Putamen (tissue), 1 donor: ENCODE measurements at regions not wholly inside any gene's neighbourhood (a gene's known extent, or its start where the extent isn't known, plus 50 kb on each side); places are given as distances from the start of the nearest gene placed in this dataset.
"Not testable (repeated sequence)": the region's sequence is repeated elsewhere in the genome, so short reads cannot be mapped to it uniquely, and the experiment has no call there.

ENCODE experiments used
- DNase-seq: peaks from one replicate; pipeline ENCODE4 v3.0.0-alpha.2; 2016; ENCODE audit warnings: low spot score

GRCh38 chr12:114192549-114192948, 213.4 kb downstream of the TBX5 start:
- DNase-seq: no peak

DNA sequence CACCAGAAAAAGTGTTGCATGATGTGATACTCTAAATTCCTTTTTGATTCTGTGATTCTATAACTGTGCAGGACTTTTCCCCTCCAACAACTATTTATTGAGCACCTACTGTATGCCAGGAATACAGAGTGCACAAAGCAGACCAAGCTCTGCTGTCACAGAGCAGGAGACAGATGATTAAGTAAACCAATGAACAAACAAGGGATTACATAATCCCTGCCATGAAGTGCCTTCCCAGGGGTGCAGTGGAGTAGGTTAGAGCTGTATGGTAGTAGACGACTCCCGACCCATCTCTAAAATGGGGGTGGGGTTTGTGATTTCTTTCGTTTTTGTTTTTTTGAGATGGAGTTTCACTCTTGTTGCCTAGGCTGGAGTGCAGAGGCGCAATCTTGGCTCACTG, 213.9 kb downstream of the TBX5 start:
- DNase-seq: no peak

GRCh38 chr12:114191581-114191980, 214.4 kb downstream of the TBX5 start:
- no peak for DNase-seq

DNA sequence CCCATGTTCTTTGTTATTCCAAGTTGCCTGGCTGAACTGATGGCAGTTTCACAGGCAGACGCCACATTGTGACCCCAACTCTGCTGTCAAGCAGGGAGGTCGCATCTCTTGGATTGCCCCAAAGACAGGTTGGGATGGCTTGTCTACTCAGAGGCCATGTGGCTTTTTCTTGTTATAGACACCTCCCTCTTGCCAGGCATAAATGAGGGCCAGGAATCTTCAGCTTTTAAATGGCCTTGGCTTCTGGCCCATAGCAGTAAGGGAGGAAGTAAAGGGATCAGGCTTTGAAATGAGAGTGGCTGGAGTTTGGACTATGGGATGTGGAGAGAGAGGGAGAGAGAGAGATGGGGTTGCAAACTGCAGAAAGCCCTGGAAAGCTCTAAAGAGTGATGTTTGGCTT, 215.0 kb downstream of the TBX5 start:
- no peak for DNase-seq

DNA sequence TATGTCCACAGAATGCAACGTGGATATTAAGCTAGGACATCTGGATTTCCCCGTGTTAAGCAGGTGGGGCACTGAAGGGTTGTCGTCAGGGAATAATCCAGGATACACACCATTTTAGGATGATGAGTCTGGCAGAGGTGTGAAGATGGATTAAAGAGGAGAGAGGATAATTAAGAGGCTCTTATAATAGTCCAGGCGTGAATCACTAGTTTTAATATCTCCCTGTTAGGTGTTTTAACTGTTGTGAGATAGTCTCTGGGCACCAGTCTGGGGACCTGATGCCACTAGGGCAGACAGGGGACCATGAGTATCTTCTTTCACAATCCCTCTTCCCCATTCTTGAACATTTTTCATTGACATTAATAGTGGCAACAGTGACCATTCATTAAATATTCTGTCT, 216.7 kb downstream of the TBX5 start:
- DNase-seq: no peak

DNA sequence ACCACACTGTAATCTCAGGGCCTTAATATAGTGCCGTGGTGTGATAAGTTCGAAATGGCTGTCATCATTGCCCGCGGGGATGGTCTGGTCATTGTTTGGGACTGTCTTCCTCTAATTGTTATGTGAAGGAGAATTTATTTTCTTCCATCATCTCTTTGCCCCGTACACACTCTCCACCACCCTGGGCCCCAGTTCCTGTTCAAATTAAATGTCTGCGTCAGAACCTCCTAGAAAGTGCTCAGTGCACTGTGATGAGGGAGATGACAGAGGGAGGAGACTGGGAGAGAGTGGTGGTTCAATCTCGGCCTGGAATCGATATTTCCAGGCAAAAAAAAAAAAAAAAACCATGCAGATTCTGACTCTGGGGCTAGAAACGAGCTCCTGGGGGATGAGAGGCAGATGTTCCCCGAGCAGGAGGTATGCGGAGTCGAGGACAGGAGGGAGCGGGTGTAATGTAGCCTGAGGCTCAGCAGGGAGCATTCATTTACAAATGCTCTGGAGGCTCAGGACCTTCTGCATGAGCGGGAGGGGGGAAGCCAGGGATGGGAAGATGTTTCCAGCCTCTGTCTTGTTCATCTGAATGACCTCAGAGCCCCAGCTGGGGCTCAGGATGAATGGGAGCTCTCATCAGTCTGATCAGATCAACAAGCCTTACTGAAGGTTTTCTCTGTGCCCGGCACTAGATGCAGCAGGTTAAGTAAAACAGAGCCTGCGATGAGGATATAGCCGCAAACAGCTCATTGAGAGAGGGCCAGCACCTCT, 219.5 kb downstream of the TBX5 start:
- peak; percentile 94 for DNase-seq

- no peak for DNase-seq
These were observed 218.9 kb upstream of the RBM19 start for GRCh38 chr12:114185036-114185435.

DNA sequence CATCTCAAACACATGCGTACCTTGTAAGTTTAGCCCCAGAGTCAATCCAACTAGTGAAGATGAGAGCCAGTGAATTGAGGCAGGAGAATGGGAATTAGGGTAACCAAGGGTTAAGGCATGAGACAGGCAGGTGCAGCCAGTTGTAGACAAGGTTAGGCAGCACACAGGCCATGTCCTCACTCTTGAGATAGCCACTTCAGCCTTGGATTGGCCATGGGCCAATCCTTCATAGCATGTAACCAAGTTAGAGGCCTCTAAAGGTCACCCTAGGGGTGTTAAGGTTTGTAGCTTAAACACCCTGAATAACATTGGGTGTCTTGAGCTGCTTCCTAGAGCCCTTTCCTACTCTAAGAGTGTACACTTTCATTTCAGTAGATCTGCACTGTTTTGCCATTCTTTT, 208.2 kb upstream of the RBM19 start:
- DNase-seq: no peak

GRCh38 chr12:114172135-114172534, 206.0 kb upstream of the RBM19 start:
- DNase-seq: no peak

GRCh38 chr12:114168061-114168460, 201.9 kb upstream of the RBM19 start:
- no peak for DNase-seq

DNA sequence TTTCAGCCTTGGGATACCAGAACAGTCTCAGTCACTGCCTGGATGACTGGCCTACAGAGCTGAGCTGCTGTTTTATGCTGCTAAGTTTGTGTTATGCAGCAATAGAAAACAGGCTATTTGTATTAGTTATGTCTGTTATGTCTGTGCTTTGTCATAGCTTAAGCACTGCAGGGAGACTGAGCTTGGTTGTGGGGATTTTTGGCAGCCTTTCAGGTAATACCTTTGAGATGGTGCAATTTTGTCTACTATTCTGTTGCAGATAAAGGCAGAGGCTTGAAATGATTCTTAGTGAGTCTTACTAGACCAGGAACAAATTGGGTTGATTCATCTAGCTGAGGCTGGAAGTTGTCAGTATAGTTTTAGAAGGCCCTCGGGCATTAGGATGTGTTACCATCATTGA, 201.3 kb upstream of the RBM19 start:
- no peak for DNase-seq

GRCh38 chr12:114166362-114166761, 200.2 kb upstream of the RBM19 start:
- peak; percentile 67 for DNase-seq

- DNase-seq: no peak
These were observed 199.8 kb upstream of the RBM19 start for GRCh38 chr12:114165921-114166320.

- no peak for DNase-seq
These were observed 198.2 kb upstream of the RBM19 start for GRCh38 chr12:114164351-114164750.

- no peak for DNase-seq
These were observed 197.6 kb upstream of the RBM19 start for GRCh38 chr12:114163771-114164170.

DNA sequence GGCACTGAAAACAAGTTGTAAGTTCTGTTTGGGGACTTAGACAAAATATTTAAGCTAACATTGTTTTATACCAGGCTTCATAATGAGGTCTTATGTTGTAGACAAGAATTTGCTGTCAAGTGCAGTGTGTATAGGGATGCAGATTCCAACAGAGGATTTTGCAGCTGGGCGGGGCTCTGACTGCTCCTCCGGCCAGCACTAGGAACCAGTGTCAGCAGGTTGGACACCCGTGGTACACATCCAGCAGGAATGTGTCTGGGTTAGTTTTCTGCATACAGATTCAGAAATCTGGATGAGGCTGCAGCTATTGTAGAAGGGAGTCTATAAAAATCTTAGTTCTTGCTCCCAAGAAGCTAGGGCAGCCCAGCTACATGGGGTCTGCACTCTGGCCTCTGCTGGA, 194.3 kb upstream of the RBM19 start:
- DNase-seq: no peak

GRCh38 chr12:114152890-114153289, 186.8 kb upstream of the RBM19 start:
- DNase-seq: no peak

- no peak for DNase-seq
These were observed 185.9 kb upstream of the RBM19 start for GRCh38 chr12:114152066-114152465.

DNA sequence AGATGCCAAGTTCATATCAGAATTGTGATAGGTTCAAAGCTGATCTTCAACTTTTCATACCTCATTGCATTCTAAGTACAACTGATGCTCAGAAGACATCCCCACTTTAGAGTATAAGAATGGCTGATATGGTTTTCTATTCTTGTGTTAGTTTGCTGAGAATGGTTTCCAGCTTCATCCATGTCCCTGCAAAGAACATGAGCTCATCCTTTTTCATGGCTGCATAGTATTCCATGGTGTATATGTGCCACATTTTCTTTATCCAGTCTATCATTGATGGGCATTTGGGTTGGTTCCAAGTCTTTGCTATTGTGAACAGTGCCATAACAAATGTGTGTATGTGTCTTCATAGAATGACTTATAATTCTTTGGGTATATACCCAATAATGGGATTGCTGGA, 184.5 kb upstream of the RBM19 start:
- not testable (repeated sequence) for DNase-seq

GRCh38 chr12:114141921-114142564, 175.9 kb upstream of the RBM19 start:
- DNase-seq: no peak

DNA sequence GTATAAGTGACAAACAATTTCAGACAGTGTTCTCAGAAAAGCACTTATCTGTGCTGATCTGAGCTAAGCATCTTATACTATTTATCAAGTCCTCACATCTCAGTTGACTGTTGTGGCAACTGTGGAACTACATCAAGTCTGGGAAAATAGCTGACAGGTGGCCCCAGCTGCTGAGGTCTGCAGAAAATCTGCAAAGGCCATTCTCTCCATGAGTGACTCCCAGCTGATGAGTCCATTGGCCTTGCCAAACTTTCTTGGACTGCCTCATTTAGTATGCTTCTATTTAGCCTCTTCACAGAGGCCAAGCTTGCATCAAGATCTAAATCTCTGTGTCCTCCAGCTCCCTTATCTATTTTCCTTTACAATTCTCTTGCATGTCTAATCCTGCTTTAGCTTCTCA, 174.5 kb upstream of the RBM19 start:
- DNase-seq: no peak

GRCh38 chr12:114136631-114137030, 170.5 kb upstream of the RBM19 start:
- DNase-seq: no peak

DNA sequence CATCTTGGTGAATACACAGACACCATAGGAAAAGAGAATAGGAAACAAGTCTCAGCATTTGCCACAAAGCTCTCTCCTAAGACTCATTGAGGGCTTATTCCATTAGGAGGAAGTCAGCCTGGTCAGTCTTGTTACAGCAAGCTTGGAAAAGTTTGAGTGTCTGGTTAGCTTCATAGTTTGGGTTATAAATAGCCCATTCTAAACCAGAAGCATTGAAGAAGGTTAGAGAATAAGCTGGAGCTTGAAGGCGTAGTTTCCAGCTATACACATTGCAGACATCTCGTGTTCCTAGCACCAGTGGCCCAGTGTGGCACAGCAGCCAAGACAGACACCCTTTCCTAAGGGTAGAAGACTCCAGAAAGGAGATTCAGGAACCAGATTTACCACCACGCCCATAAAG, 168.8 kb upstream of the RBM19 start:
- no peak for DNase-seq

- DNase-seq: no peak
These were observed 165.7 kb upstream of the RBM19 start for GRCh38 chr12:114131824-114132223.
